Naive thymus-derived CD4-positive, alpha-beta T cell (primary cell): ENCODE measurements at regions not wholly inside any gene's neighbourhood (a gene's known extent, or its start where the extent isn't known, plus 50 kb on each side); places are given as distances from the start of the nearest gene placed in this dataset.

ENCODE experiments used
- ATAC-seq: fragments of 150-1000 bp; cut with Tn5 transposase; 2 replicates; pipeline ENCODE4 v1.10.0; 2021; ENCODE audit warnings: mild to moderate bottlenecking, moderate library complexity
- CTCF ChIA-PET: fragments of 350-600 bp; sonication (Branson Sonifier 250); formaldehyde crosslinking; loops from one replicate; lab custom pipeline; 2021; ENCODE audit warnings: antibody characterized with exemption; lab: Charles Lee
- POLR2A ChIA-PET: fragments of 350-600 bp; sonication (Branson Sonifier 250); formaldehyde crosslinking; loops from one replicate; lab custom pipeline; 2021; ENCODE audit warnings: antibody characterized with exemption, inconsistent platforms; lab: Charles Lee
- DNase-seq, 9 donors: peaks; one replicate each; pipeline versions ENCODE4 v3.0.0 to v3.0.0-alpha.2; 2020 to 2022; ENCODE audit warnings: mixed read lengths in 1 of 9
- H3K27ac ChIP-seq: one replicate; pipeline ENCODE4 v1.7.0; 2013; ENCODE audit warnings: mild to moderate bottlenecking, low read depth, low read length, moderate library complexity
- H3K27me3 ChIP-seq, 2 donors: one replicate each; pipeline ENCODE4 v1.7.0; 2013; ENCODE audit warnings: low read length in 2 of 2, mild to moderate bottlenecking in 2 of 2, moderate library complexity in 2 of 2; ENCODE audit not compliant: control insufficient read depth in 2 of 2, insufficient read depth in 2 of 2
- H3K36me3 ChIP-seq, 3 experiments: 1 replicate in 2 of 3; 2 replicates in 1 of 3; pipeline ENCODE4 v1.7.0; 2013; ENCODE audit warnings: low read length in 3 of 3, mild to moderate bottlenecking in 3 of 3, moderate library complexity in 1 of 3; ENCODE audit not compliant: insufficient read depth in 3 of 3, control insufficient read depth in 2 of 3
- H3K4me1 ChIP-seq, 2 donors: one replicate each; pipeline ENCODE4 v1.7.0; 2013; ENCODE audit warnings: low read length in 2 of 2, mild to moderate bottlenecking in 2 of 2, moderate library complexity in 1 of 2; ENCODE audit not compliant: control insufficient read depth in 2 of 2, insufficient read depth in 2 of 2
- H3K4me3 ChIP-seq: 2 replicates; pipeline ENCODE4 v1.7.0; 2013; ENCODE audit warnings: mild to moderate bottlenecking, low read length
- H3K9me3 ChIP-seq, 3 experiments: 1 replicate in 2 of 3; 2 replicates in 1 of 3; pipeline ENCODE4 v1.7.0; 2013; ENCODE audit warnings: low read length in 3 of 3; ENCODE audit not compliant: control insufficient read depth in 2 of 3
- H3K27ac Mint-ChIP-seq, 9 donors: one replicate each; pipeline ENCODE4 v1.8.0; 2020 to 2022; ENCODE audit warnings: mixed read lengths in 9 of 9, mild to moderate bottlenecking in 8 of 9, moderate library complexity in 5 of 9, inconsistent platforms in 2 of 9
- H3K27me3 Mint-ChIP-seq, 5 donors: one replicate each; pipeline ENCODE4 v1.8.0; 2021 to 2022; ENCODE audit warnings: mixed read lengths in 5 of 5, mild to moderate bottlenecking in 1 of 5
- H3K36me3 Mint-ChIP-seq, 5 donors: one replicate each; pipeline ENCODE4 v1.8.0; 2020 to 2022; ENCODE audit warnings: mixed read lengths in 5 of 5, mild to moderate bottlenecking in 3 of 5, inconsistent platforms in 1 of 5
- H3K4me1 Mint-ChIP-seq, 7 donors: one replicate each; pipeline ENCODE4 v1.8.0; 2020 to 2022; ENCODE audit warnings: mixed read lengths in 7 of 7, mild to moderate bottlenecking in 3 of 7, inconsistent platforms in 1 of 7
- H3K4me3 Mint-ChIP-seq, 10 donors: one replicate each; pipeline ENCODE4 v1.8.0; 2020 to 2022; ENCODE audit warnings: mild to moderate bottlenecking in 10 of 10, mixed read lengths in 10 of 10, moderate library complexity in 6 of 10, inconsistent platforms in 2 of 10
- H3K9me3 Mint-ChIP-seq, 11 donors: one replicate each; pipeline ENCODE4 v1.8.0; 2020 to 2022; ENCODE audit warnings: mixed read lengths in 11 of 11, mild to moderate bottlenecking in 4 of 11, inconsistent platforms in 1 of 11, moderate library complexity in 1 of 11
- intact Hi-C, 2 donors: fragments of 100-400 bp; cut with micrococcal nuclease; formaldehyde crosslinking; loops; one replicate each; pipeline ENCODE4 v1.15.1; 2023

GRCh38 chr4:126038502-126039144 is 723.9 kb downstream of the FAT4 start:
- Mint-ChIP-seq H3K4me1 (no peaks in the 10 kb centered on the region), H3K27me3 (no peaks in the 10 kb centered on the region), H3K9me3 (peaks cover 0 to 10% (median 1%) of the 10 kb centered on the region in 11 donors), H3K4me3 (no peak overlapping the region), H3K27ac (no peak overlapping the region), H3K36me3 (no peaks in the 10 kb centered on the region)
- ChIA-PET POLR2A (no interaction called here), CTCF (no interaction called here)
- DNase-seq (no peak), ATAC-seq (no peak)
- Histone ChIP-seq H3K27ac (no peak overlapping the region), H3K36me3 (no peaks in the 10 kb centered on the region), H3K9me3 (no peaks in the 10 kb centered on the region), H3K27me3 (no peaks in the 10 kb centered on the region), H3K4me1 (no peaks in the 10 kb centered on the region), H3K4me3 (no peak overlapping the region)
- intact Hi-C loops, result no loop called here

DNA sequence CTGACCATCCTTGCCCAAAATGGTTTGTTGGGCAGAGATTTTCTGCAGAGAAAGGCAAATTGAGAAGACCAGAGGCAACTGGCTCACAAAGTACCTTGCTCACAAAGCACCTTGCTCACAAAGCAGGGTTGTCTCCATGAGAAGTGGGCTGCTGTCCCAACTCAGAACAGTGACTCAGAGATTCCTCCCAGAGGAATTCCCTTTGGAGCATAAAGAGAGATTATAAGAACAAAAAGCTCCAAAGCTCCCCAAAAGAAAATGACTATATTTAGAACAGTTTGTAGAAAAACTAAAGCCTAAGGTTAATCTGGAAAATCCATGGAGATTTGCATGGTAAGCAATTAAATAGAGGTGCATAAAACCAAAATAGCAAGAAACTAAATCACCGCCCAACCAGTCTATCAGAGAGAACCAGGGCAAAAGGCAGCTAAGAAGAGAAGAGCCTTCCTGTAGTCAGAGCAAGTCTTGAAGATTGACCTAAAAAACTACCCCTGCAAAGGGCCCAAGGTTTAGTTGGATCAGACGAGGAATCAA is 731.4 kb downstream of the FAT4 start:
- peaks cover 0 to 24% (median 5%) of the 10 kb centered on the region in 11 donors for H3K9me3 Mint-ChIP-seq
- H3K27ac ChIP-seq, result no peak overlapping the region
- no peak overlapping the region for H3K4me3 ChIP-seq
- H3K4me3 Mint-ChIP-seq, result no peak overlapping the region
- no peaks in the 10 kb centered on the region for H3K36me3 ChIP-seq
- intact Hi-C loops, result no loop called here
- H3K4me1 ChIP-seq, result no peaks in the 10 kb centered on the region
- ATAC-seq, result no peak
- no peaks in the 10 kb centered on the region for H3K4me1 Mint-ChIP-seq
- H3K36me3 Mint-ChIP-seq, result no peaks in the 10 kb centered on the region
- CTCF ChIA-PET, result no interaction called here
- POLR2A ChIA-PET, result no interaction called here
- no peak for DNase-seq
- H3K27me3 ChIP-seq, result no peaks in the 10 kb centered on the region
- H3K27ac Mint-ChIP-seq, result no peak overlapping the region
- no peaks in the 10 kb centered on the region for H3K27me3 Mint-ChIP-seq
- H3K9me3 ChIP-seq, result no peaks in the 10 kb centered on the region

DNA sequence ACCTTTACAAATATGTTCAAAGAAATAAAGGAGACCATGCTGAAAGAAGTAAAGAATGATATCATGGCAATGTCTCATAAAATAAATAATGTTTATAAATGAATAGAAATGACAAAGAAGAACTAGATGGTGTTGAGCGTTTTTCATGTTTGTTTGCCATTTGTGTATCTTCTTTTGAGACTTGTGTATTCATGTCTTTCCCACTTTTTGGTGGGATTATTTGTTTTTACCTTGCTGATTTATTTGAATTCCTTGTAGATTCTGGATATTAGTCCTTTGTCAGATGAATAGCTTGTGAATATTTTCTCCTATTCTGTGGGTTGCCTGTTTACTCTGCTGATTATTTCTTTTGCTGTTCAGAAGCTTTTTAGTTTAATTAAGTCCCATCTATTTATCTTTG is 732.4 kb downstream of the FAT4 start:
- Histone ChIP-seq H3K27ac (no peak overlapping the region), H3K4me1 (no peaks in the 10 kb centered on the region), H3K9me3 (no peaks in the 10 kb centered on the region), H3K4me3 (no peak overlapping the region), H3K36me3 (no peaks in the 10 kb centered on the region), H3K27me3 (no peaks in the 10 kb centered on the region)
- Mint-ChIP-seq H3K4me1 (no peaks in the 10 kb centered on the region), H3K4me3 (no peak overlapping the region), H3K9me3 (peaks cover 0 to 22% (median 5%) of the 10 kb centered on the region in 11 donors), H3K36me3 (no peaks in the 10 kb centered on the region), H3K27me3 (no peaks in the 10 kb centered on the region), H3K27ac (no peak overlapping the region)
- ATAC-seq, result no peak
- no peak for DNase-seq
- POLR2A ChIA-PET, result no interaction called here
- intact Hi-C loops, result no loop called here
- CTCF ChIA-PET, result no interaction called here

DNA sequence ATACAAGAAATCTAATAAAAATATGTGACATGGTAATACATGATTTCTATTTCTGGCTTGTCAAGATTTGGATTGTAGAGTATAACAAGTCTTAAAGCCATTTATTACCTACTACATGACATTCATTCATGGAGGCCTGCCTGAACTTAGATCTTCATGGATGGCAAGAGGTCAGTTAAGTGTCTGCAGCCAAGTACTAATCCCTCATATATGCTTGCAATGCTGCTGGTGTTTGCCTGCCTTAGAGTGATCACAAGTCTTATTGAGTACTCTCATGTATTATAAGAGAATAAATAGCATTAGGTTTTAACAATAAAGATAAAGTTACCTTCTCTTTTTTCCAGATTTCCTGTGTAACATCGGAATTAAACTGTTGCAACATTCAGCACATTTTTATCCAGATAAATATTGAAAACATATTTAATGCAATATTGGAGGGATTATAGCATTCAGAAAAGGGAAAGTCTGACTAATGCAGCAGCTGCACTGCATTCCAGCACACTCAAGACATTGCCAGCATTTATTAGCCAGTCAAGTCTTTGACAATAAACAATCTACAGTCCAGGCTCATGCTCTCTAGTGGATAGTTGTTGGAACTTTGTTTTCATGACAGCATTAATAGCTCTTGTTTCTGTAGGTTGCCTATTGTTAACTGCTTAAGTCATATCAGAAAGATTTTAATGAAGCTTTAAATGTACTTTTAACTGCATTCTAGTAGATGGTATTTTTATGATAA is 737.1 kb downstream of the FAT4 start:
- Histone ChIP-seq H3K4me1 (no peaks in the 10 kb centered on the region), H3K4me3 (no peak overlapping the region), H3K9me3 (no peaks in the 10 kb centered on the region), H3K27me3 (no peaks in the 10 kb centered on the region), H3K27ac (no peak overlapping the region), H3K36me3 (no peaks in the 10 kb centered on the region)
- ChIA-PET POLR2A (no interaction called here), CTCF (no interaction called here)
- Mint-ChIP-seq H3K4me1 (no peaks in the 10 kb centered on the region), H3K9me3 (peaks cover 0 to 20% (median 0%) of the 10 kb centered on the region in 11 donors), H3K36me3 (no peaks in the 10 kb centered on the region), H3K27me3 (no peaks in the 10 kb centered on the region), H3K27ac (no peak overlapping the region), H3K4me3 (no peak overlapping the region)
- no peak for ATAC-seq
- no peak for DNase-seq
- intact Hi-C loops, result no loop called here

- ChIA-PET POLR2A (no interaction called here), CTCF (no interaction called here)
- H3K27ac Mint-ChIP-seq, result no peak overlapping the region
- Histone ChIP-seq H3K27ac (no peak overlapping the region), H3K36me3 (no peaks in the 10 kb centered on the region), H3K4me3 (no peak overlapping the region), H3K9me3 (no peaks in the 10 kb centered on the region), H3K27me3 (no peaks in the 10 kb centered on the region), H3K4me1 (no peaks in the 10 kb centered on the region)
- no peaks in the 10 kb centered on the region for H3K4me1 Mint-ChIP-seq
- no peaks in the 10 kb centered on the region for H3K36me3 Mint-ChIP-seq
- H3K27me3 Mint-ChIP-seq, result no peaks in the 10 kb centered on the region
- intact Hi-C loops, result no loop called here
- ATAC-seq (no peak), DNase-seq (no peak)
- peaks cover 0 to 14% (median 4%) of the 10 kb centered on the region in 11 donors for H3K9me3 Mint-ChIP-seq
- no peak overlapping the region for H3K4me3 Mint-ChIP-seq
Observed at GRCh38 chr4:126056116-126056650, 741.4 kb downstream of the FAT4 start.

- ChIA-PET CTCF (no interaction called here), POLR2A (no interaction called here)
- no peaks in the 10 kb centered on the region for H3K4me1 Mint-ChIP-seq
- H3K9me3 Mint-ChIP-seq, result peaks cover 0 to 14% (median 5%) of the 10 kb centered on the region in 11 donors
- H3K27ac Mint-ChIP-seq, result no peak overlapping the region
- H3K27ac ChIP-seq, result no peak overlapping the region
- H3K27me3 Mint-ChIP-seq, result no peaks in the 10 kb centered on the region
- no peaks in the 10 kb centered on the region for H3K9me3 ChIP-seq
- DNase-seq, result no peak
- ATAC-seq, result no peak
- H3K4me3 Mint-ChIP-seq, result no peak overlapping the region
- no peaks in the 10 kb centered on the region for H3K27me3 ChIP-seq
- intact Hi-C loops, result no loop called here
- H3K4me3 ChIP-seq, result no peak overlapping the region
- no peaks in the 10 kb centered on the region for H3K36me3 ChIP-seq
- no peaks in the 10 kb centered on the region for H3K4me1 ChIP-seq
- H3K36me3 Mint-ChIP-seq, result no peaks in the 10 kb centered on the region
Observed at GRCh38 chr4:126057371-126057770, 742.6 kb downstream of the FAT4 start.
